ENCODE measurements at regions not wholly inside any gene's neighbourhood (a gene's known extent, or its start where the extent isn't known, plus 50 kb on each side); places are given as distances from the start of the nearest gene placed in this dataset.

GRCh38 chr2:234403751-234404150 lies 93.1 kb downstream of the ARL4C start:
- Histone ChIP-seq H3K27me3 (replicated peaks; ENCODE audit: insufficient read depth) (no peaks in the 10 kb centered on the region), H3K4me3 (no peak overlapping the region), H3K36me3 (no peaks in the 10 kb centered on the region), H3K9me3 (no peaks in the 10 kb centered on the region), H3K4me1 (replicated peaks) (no peaks in the 10 kb centered on the region), H3K27ac (no peak overlapping the region)
- no peak for DNase-seq (ENCODE audit: low spot score)
- intact Hi-C loops (cut with DNase I), result no loop called here
- 94% methylated on average over 1 of the region's 1 CpG for WGBS
- no peak for TF ChIP-seq POLR2AphosphoS5 (IDR thresholded peaks at IDR 0.05)
- no peak for TF ChIP-seq POLR2A (IDR thresholded peaks at IDR 0.05)
- no peak for TF ChIP-seq CTCF (IDR thresholded peaks at IDR 0.05)

- Histone ChIP-seq H3K27me3 (replicated peaks; ENCODE audit: insufficient read depth) (no peaks in the 10 kb centered on the region), H3K27ac (no peak overlapping the region), H3K36me3 (no peaks in the 10 kb centered on the region), H3K4me1 (replicated peaks) (no peaks in the 10 kb centered on the region), H3K9me3 (no peaks in the 10 kb centered on the region), H3K4me3 (no peak overlapping the region)
- intact Hi-C loops (cut with DNase I), result no loop called here
- 94% methylated on average over 8 of the region's 8 CpGs for WGBS
- no peak for DNase-seq (ENCODE audit: low spot score)
- no peak for TF ChIP-seq CTCF (IDR thresholded peaks at IDR 0.05)
- TF ChIP-seq POLR2A (IDR thresholded peaks at IDR 0.05), result no peak
- no peak for TF ChIP-seq POLR2AphosphoS5 (IDR thresholded peaks at IDR 0.05)
Measured at GRCh38 chr2:234403074-234403473, 93.8 kb downstream of the ARL4C start.

GRCh38 chr2:234401426-234401825 lies 95.5 kb downstream of the ARL4C start:
- Histone ChIP-seq H3K27me3 (replicated peaks; ENCODE audit: insufficient read depth) (no peaks in the 10 kb centered on the region), H3K27ac (no peak overlapping the region), H3K4me3 (no peak overlapping the region), H3K4me1 (replicated peaks) (no peaks in the 10 kb centered on the region), H3K36me3 (no peaks in the 10 kb centered on the region), H3K9me3 (no peaks in the 10 kb centered on the region)
- intact Hi-C loops (cut with DNase I), result no loop called here
- DNase-seq (ENCODE audit: low spot score), result no peak
- no peak for TF ChIP-seq POLR2A (IDR thresholded peaks at IDR 0.05)
- no peak for TF ChIP-seq POLR2AphosphoS5 (IDR thresholded peaks at IDR 0.05)
- no peak for TF ChIP-seq CTCF (IDR thresholded peaks at IDR 0.05)
- 89% methylated on average over 2 of the region's 2 CpGs for WGBS

GRCh38 chr2:234399451-234400246 lies 97.2 kb downstream of the ARL4C start:
- intact Hi-C loops (cut with DNase I), result no loop called here
- no peak overlapping the region for H3K27ac ChIP-seq
- H3K4me3 ChIP-seq, result no peak overlapping the region
- WGBS, result 87% methylated on average over 11 of the region's 11 CpGs
- H3K9me3 ChIP-seq, result no peaks in the 10 kb centered on the region
- H3K4me1 ChIP-seq (replicated peaks), result no peaks in the 10 kb centered on the region
- no peak for DNase-seq (ENCODE audit: low spot score)
- H3K36me3 ChIP-seq, result no peaks in the 10 kb centered on the region
- no peak for TF ChIP-seq POLR2A (IDR thresholded peaks at IDR 0.05)
- TF ChIP-seq POLR2AphosphoS5 (IDR thresholded peaks at IDR 0.05), result no peak
- no peak for TF ChIP-seq CTCF (IDR thresholded peaks at IDR 0.05)
- no peaks in the 10 kb centered on the region for H3K27me3 ChIP-seq (replicated peaks; ENCODE audit: insufficient read depth)

GRCh38 chr2:234398531-234398930 lies 98.3 kb downstream of the ARL4C start:
- H3K27me3 ChIP-seq (replicated peaks; ENCODE audit: insufficient read depth), result no peaks in the 10 kb centered on the region
- H3K9me3 ChIP-seq, result no peaks in the 10 kb centered on the region
- H3K36me3 ChIP-seq, result no peaks in the 10 kb centered on the region
- TF ChIP-seq POLR2AphosphoS5 (IDR thresholded peaks at IDR 0.05) (no peak), CTCF (IDR thresholded peaks at IDR 0.05) (no peak), POLR2A (IDR thresholded peaks at IDR 0.05) (no peak)
- H3K4me1 ChIP-seq (replicated peaks), result no peaks in the 10 kb centered on the region
- no peak overlapping the region for H3K27ac ChIP-seq
- no peak overlapping the region for H3K4me3 ChIP-seq
- intact Hi-C loops (cut with DNase I), result no loop called here
- WGBS, result 98% methylated on average over 3 of the region's 3 CpGs
- DNase-seq (ENCODE audit: low spot score), result no peak

All from prostate gland (tissue), 2 donors.